Mesenchymal stem cell (in vitro differentiated cells and primary cell): ENCODE measurements at regions not wholly inside any gene's neighbourhood (a gene's known extent, or its start where the extent isn't known, plus 50 kb on each side); places are given as distances from the start of the nearest gene placed in this dataset.

Experiments used
- DNase-seq: peaks from one replicate; pipeline ENCODE4 v3.0.0-alpha.2; 2013
- H2AFZ ChIP-seq: one replicate; pipeline ENCODE4 v1.6.1; 2013; ENCODE audit warnings: low read depth, mild to moderate bottlenecking, control low read depth, inconsistent platforms, low read length, moderate library complexity
- H2AK5ac ChIP-seq: 2 replicates; pipeline ENCODE4 v1.6.1; 2013; ENCODE audit warnings: low read length, moderate library complexity, mild to moderate bottlenecking, inconsistent platforms; ENCODE audit not compliant: severe bottlenecking
- H2BK120ac ChIP-seq: one replicate; pipeline ENCODE4 v1.6.1; 2013; ENCODE audit warnings: low read depth, mild to moderate bottlenecking, inconsistent platforms, low read length, moderate library complexity
- H2BK12ac ChIP-seq, 2 experiments: one replicate each; pipeline ENCODE4 v1.6.1; 2013; ENCODE audit warnings: inconsistent platforms in 2 of 2, low read length in 2 of 2, mild to moderate bottlenecking in 2 of 2, moderate library complexity in 2 of 2, control low read depth in 1 of 2
- H2BK15ac ChIP-seq: one replicate; pipeline ENCODE4 v1.6.1; 2013; ENCODE audit warnings: mild to moderate bottlenecking, low read depth, inconsistent platforms; ENCODE audit not compliant: poor library complexity, severe bottlenecking
- H2BK5ac ChIP-seq: 2 replicates; pipeline ENCODE4 v1.6.1; 2013; ENCODE audit warnings: low read depth, mild to moderate bottlenecking, low read length, control low read depth, inconsistent platforms; ENCODE audit not compliant: poor library complexity, severe bottlenecking
- H3K14ac ChIP-seq, 2 experiments: one replicate each; pipeline ENCODE4 v1.6.1; 2013; ENCODE audit warnings: inconsistent platforms in 2 of 2, low read length in 2 of 2, control low read depth in 1 of 2, mild to moderate bottlenecking in 1 of 2, moderate library complexity in 1 of 2
- H3K18ac ChIP-seq, 2 experiments: one replicate each; pipeline ENCODE4 v1.6.1; 2013; ENCODE audit warnings: inconsistent platforms in 2 of 2, low read length in 2 of 2, control low read depth in 1 of 2, low read depth in 1 of 2, mild to moderate bottlenecking in 1 of 2
- H3K23ac ChIP-seq, 2 experiments: one replicate each; pipeline ENCODE4 v1.6.1; 2013; ENCODE audit warnings: inconsistent platforms in 2 of 2, low read length in 2 of 2, mild to moderate bottlenecking in 2 of 2, moderate library complexity in 2 of 2, control low read depth in 1 of 2
- H3K27ac ChIP-seq: 2 replicates; pipeline ENCODE4 v1.5.1; 2013; ENCODE audit warnings: mild to moderate bottlenecking, moderate library complexity, low read length, control low read depth, inconsistent platforms; ENCODE audit not compliant: poor library complexity, severe bottlenecking
- H3K27me3 ChIP-seq, 2 experiments: 2 replicates each; pipeline versions ENCODE4 v1.6.1 to v1.7.0; 2013; ENCODE audit warnings: low read length in 2 of 2, mild to moderate bottlenecking in 2 of 2, moderate library complexity in 2 of 2, control low read depth in 1 of 2, inconsistent platforms in 1 of 2; ENCODE audit not compliant: control insufficient read depth in 1 of 2, insufficient read depth in 1 of 2
- H3K36me3 ChIP-seq, 2 experiments: 2 replicates each; pipeline versions ENCODE4 v1.6.1 to v1.7.0; 2013; ENCODE audit warnings: low read length in 2 of 2, control low read depth in 1 of 2, inconsistent platforms in 1 of 2, low read depth in 1 of 2, mild to moderate bottlenecking in 1 of 2; ENCODE audit not compliant: insufficient read depth in 2 of 2, control insufficient read depth in 1 of 2
- H3K4ac ChIP-seq, 2 experiments: one replicate each; pipeline ENCODE4 v1.6.1; 2013; ENCODE audit warnings: inconsistent platforms in 2 of 2, low read length in 2 of 2, mild to moderate bottlenecking in 2 of 2, moderate library complexity in 2 of 2, control low read depth in 1 of 2, low read depth in 1 of 2
- H3K4me1 ChIP-seq: 2 replicates; pipeline ENCODE4 v1.6.1; 2013; ENCODE audit warnings: low read depth, low read length, control low read depth; ENCODE audit not compliant: control insufficient read depth, insufficient read depth
- H3K4me2 ChIP-seq: 2 replicates; pipeline ENCODE4 v1.6.1; 2013; ENCODE audit warnings: low read length, mild to moderate bottlenecking, inconsistent platforms; ENCODE audit not compliant: poor library complexity, severe bottlenecking
- H3K4me3 ChIP-seq, 2 experiments: 2 replicates each; pipeline versions ENCODE4 v1.5.1 to v1.7.0; 2013; ENCODE audit warnings: low read length in 2 of 2, mild to moderate bottlenecking in 2 of 2, control low read depth in 1 of 2, low read depth in 1 of 2; ENCODE audit not compliant: insufficient read depth in 1 of 2
- H3K79me1 ChIP-seq: replicated peaks from 2 replicates; pipeline ENCODE4 v1.6.1; 2013; ENCODE audit warnings: mild to moderate bottlenecking, control low read depth, low read length, inconsistent platforms; ENCODE audit not compliant: poor library complexity, severe bottlenecking
- H3K9ac ChIP-seq: 2 replicates; pipeline ENCODE4 v1.7.0; 2013; ENCODE audit warnings: mild to moderate bottlenecking, low read length, moderate library complexity
- H3K9me3 ChIP-seq: 2 replicates; pipeline ENCODE4 v1.7.0; 2013; ENCODE audit warnings: mild to moderate bottlenecking, low read length; ENCODE audit not compliant: control insufficient read depth
- H4K8ac ChIP-seq: one replicate; pipeline ENCODE4 v1.6.1; 2013; ENCODE audit warnings: inconsistent platforms, mild to moderate bottlenecking, low read length, moderate library complexity
- H4K91ac ChIP-seq: one replicate; pipeline ENCODE4 v1.6.1; 2013; ENCODE audit warnings: mild to moderate bottlenecking, low read length, inconsistent platforms
- WGBS: methylation state at CpG from one replicate; pipeline ENCODE4 v1.1.7; 2013; ENCODE audit warnings: mixed read lengths; 5-methylcytosine and 5-hydroxymethylcytosine counted together

GRCh38 chr4:127311371-127311770 is 321.4 kb upstream of the INTU start:
- Histone ChIP-seq H2AK5ac (no peak overlapping the region), H3K9me3 (peaks cover 23% of the 10 kb centered on the region), H2BK15ac (no peak overlapping the region), H4K8ac (no peak overlapping the region), H3K79me1 (no peaks in the 10 kb centered on the region), H3K14ac (no peak overlapping the region), H3K4me1 (no peaks in the 10 kb centered on the region), H3K4me3 (no peak overlapping the region), H2BK12ac (no peak overlapping the region), H4K91ac (no peak overlapping the region), H3K23ac (no peak overlapping the region), H3K9ac (no peak overlapping the region), H2AFZ (no peak overlapping the region), H2BK5ac (no peak overlapping the region), H3K4me2 (no peak overlapping the region), H3K36me3 (no peaks in the 10 kb centered on the region), H2BK120ac (no peak overlapping the region), H3K4ac (no peak overlapping the region), H3K27me3 (no peaks in the 10 kb centered on the region), H3K27ac (no peak overlapping the region), H3K18ac (no peak overlapping the region)
- no peak for DNase-seq
- WGBS: no CpG with 5 or more reads among the region's 1 CpG

DNA sequence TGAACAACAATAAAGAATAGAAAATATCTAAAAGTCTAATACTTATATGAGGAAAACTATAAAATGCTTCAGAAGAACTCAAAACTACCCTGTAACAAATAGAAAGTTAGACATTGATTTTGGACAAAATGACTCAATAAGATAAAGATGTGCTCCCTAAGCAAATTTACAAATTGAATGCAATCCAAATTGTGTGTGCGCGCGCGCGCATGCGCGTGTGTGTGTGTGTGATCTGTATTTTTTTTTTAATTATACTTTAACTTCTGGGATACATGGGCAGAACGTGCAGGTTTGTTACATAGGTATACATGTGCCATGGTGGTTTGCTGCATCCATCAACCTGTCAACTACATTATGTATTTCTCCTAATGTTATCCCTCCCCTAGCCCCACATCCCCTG is 320.8 kb upstream of the INTU start:
- Histone ChIP-seq H3K14ac (no peak overlapping the region), H3K4ac (no peak overlapping the region), H2BK120ac (no peak overlapping the region), H3K4me3 (no peak overlapping the region), H4K91ac (no peak overlapping the region), H3K4me1 (no peaks in the 10 kb centered on the region), H3K27me3 (no peaks in the 10 kb centered on the region), H3K9me3 (peaks cover 23% of the 10 kb centered on the region), H3K18ac (no peak overlapping the region), H2AK5ac (no peak overlapping the region), H2BK12ac (no peak overlapping the region), H3K23ac (no peak overlapping the region), H3K27ac (no peak overlapping the region), H2AFZ (no peak overlapping the region), H3K79me1 (no peaks in the 10 kb centered on the region), H2BK5ac (no peak overlapping the region), H3K36me3 (no peaks in the 10 kb centered on the region), H4K8ac (no peak overlapping the region), H3K4me2 (no peak overlapping the region), H3K9ac (no peak overlapping the region), H2BK15ac (no peak overlapping the region)
- 100% methylated on average over 7 of the region's 8 CpGs for WGBS
- DNase-seq: no peak

GRCh38 chr4:127313767-127314166 is 319.0 kb upstream of the INTU start:
- H2AFZ ChIP-seq: no peak overlapping the region
- no peaks in the 10 kb centered on the region for H3K4me1 ChIP-seq
- H3K9ac ChIP-seq: no peak overlapping the region
- no peak for DNase-seq
- no peak overlapping the region for H2BK15ac ChIP-seq
- no peak overlapping the region for H3K27ac ChIP-seq
- H3K9me3 ChIP-seq: peaks cover 23% of the 10 kb centered on the region
- H3K27me3 ChIP-seq: no peaks in the 10 kb centered on the region
- no peak overlapping the region for H4K91ac ChIP-seq
- no peak overlapping the region for H3K23ac ChIP-seq
- no peak overlapping the region for H2BK5ac ChIP-seq
- H3K4me2 ChIP-seq: no peak overlapping the region
- H3K4ac ChIP-seq: no peak overlapping the region
- no peak overlapping the region for H4K8ac ChIP-seq
- no peak overlapping the region for H2BK120ac ChIP-seq
- H3K14ac ChIP-seq: no peak overlapping the region
- H2AK5ac ChIP-seq: no peak overlapping the region
- H2BK12ac ChIP-seq: no peak overlapping the region
- H3K79me1 ChIP-seq: no peaks in the 10 kb centered on the region
- WGBS: no CpG with 5 or more reads among the region's 1 CpG
- no peak overlapping the region for H3K4me3 ChIP-seq
- H3K36me3 ChIP-seq: no peaks in the 10 kb centered on the region
- no peak overlapping the region for H3K18ac ChIP-seq

DNA sequence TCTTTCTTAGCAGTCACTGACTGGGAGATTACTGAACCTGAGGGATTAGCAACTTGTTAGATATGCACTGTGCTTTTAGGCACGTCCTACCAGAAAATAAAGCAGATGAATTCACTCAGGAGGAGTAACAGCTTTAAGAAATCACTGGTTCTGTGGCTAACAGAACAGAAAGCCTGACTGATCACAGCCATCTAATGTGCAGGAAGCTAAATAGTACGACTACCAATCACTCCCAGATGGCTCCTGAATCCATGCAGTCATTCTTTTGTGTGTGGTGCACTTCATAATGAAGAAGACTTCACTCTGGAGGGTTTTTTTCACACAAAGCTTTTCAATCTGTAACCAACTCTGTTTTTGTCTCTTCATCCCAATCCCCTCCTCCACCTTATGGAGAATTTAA is 305.3 kb upstream of the INTU start:
- Histone ChIP-seq H3K9me3 (peaks cover 18% of the 10 kb centered on the region), H2AK5ac (no peak overlapping the region), H3K27me3 (no peaks in the 10 kb centered on the region), H2BK120ac (no peak overlapping the region), H3K4me2 (no peak overlapping the region), H2BK15ac (no peak overlapping the region), H3K79me1 (no peaks in the 10 kb centered on the region), H3K18ac (no peak overlapping the region), H3K27ac (no peak overlapping the region), H3K14ac (no peak overlapping the region), H4K8ac (no peak overlapping the region), H3K36me3 (no peaks in the 10 kb centered on the region), H3K4me1 (no peaks in the 10 kb centered on the region), H2BK12ac (no peak overlapping the region), H2AFZ (no peak overlapping the region), H3K23ac (no peak overlapping the region), H3K4ac (no peak overlapping the region), H3K4me3 (no peak overlapping the region), H4K91ac (no peak overlapping the region), H3K9ac (no peak overlapping the region), H2BK5ac (no peak overlapping the region)
- no peak for DNase-seq
- 46% methylated on average over 2 of the region's 2 CpGs for WGBS
